ENCODE measurements at regions not wholly inside any gene's neighbourhood (a gene's known extent, or its start where the extent isn't known, plus 50 kb on each side); places are given as distances from the start of the nearest gene placed in this dataset.

DNA sequence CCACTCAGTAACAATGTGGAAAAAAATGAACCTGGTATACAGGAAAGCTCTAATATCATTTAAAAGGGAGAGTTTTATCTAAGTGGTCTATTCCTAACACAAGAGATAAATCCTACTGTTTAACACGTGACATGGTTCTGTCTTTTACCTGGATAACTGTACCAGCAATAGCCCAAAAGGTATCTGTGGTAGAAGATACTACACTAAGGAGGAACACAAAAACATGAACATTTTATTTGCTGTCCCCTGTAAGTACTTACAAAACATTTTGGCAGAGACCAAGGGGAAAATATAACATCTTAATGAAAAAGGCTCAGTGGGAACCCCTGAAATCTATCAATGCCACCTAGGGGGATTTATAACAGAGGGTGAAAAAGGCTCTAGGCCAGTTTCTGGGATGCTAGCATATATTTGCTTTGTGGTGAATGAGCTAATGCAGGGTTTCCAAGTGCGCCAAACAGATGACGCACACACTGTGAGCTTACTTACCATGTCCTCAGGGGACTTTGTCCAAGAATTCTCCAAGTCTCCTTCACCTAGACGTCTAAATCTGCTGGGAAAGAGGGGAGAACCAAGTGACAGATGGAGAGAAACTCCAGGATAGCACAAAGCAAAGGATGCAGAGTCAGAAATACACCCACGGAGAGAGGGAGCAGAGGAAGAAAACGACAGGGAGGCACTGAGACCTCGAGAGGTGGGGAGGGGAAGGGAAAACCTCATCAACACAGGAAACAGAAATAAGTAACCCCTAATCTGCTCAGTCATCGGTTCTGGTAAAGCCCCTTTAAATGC, 112.5 kb upstream of the PRNP start (continued):
- TF ChIP-seq CHD4 (IDR thresholded peaks at IDR 0.05; ENCODE audit: borderline replicate concordance) (no peak), POLR2A (IDR thresholded peaks at IDR 0.05; ENCODE audit: low read length) (no peak), ESRRA (IDR thresholded peaks at IDR 0.05; ENCODE audit: borderline replicate concordance, low read length) (no peak), TP53 (CRISPR knock-in tag; IDR thresholded peaks at IDR 0.05) (no peak), TFCP2L1 (CRISPR knock-in tag; IDR thresholded peaks at IDR 0.05) (no peak), HEYL (CRISPR knock-in tag; IDR thresholded peaks at IDR 0.05) (peak; percentile 75; the same call in 1 of the 2 replicates), EP300 (IDR thresholded peaks at IDR 0.05) (peak; percentile 84 to 92; a peak in 4 of 5 replicates), BCL3 (IDR thresholded peaks at IDR 0.05) (peak; percentile 45; the same call in 1 of the 3 replicates), RCOR1 (IDR thresholded peaks at IDR 0.05; ENCODE audit: low read depth, low read length) (no peak), NPAS2 (CRISPR knock-in tag; IDR thresholded peaks at IDR 0.05; ENCODE audit: borderline replicate concordance) (no peak), SREBF2 (IDR thresholded peaks at IDR 0.05) (no peak), HOXB5 (CRISPR knock-in tag; IDR thresholded peaks at IDR 0.05) (peak; percentile 91), ZC3H11A (IDR thresholded peaks at IDR 0.05) (no peak), RNF2 (IDR thresholded peaks at IDR 0.05; ENCODE audit: borderline replicate concordance, low read depth) (no peak), HES2 (IDR thresholded peaks at IDR 0.05) (no peak), RAD21 (conservative IDR thresholded peaks at IDR 0.05 in 1 of 2, IDR thresholded peaks at IDR 0.05 in 1 of 2) (peak; percentile 29 to 71), GATA3 (IDR thresholded peaks at IDR 0.05; ENCODE audit: borderline replicate concordance) (peak; percentile 96), JUNB (IDR thresholded peaks at IDR 0.05) (peak; percentile 88), EHMT2 (IDR thresholded peaks at IDR 0.05; ENCODE audit: low read depth) (no peak), BHLHE40 (IDR thresholded peaks at IDR 0.05; ENCODE audit: low read depth, low read length) (no peak), PHF8 (IDR thresholded peaks at IDR 0.05; ENCODE audit: borderline replicate concordance, low read depth) (no peak), CEBPB (IDR thresholded peaks at IDR 0.05) (peak in 1 of 2 experiments; percentile 84; a peak in 2 of 4 replicates), E2F6 (IDR thresholded peaks at IDR 0.05; ENCODE audit: borderline replicate concordance, low read depth) (no peak), FOSL2 (IDR thresholded peaks at IDR 0.05) (peak; percentile 49; the same call in 1 of the 2 replicates), FOSL2 (CRISPR knock-in tag; IDR thresholded peaks at IDR 0.05) (peak; percentile 87), HDAC2 (IDR thresholded peaks at IDR 0.05) (no peak), EHF (CRISPR knock-in tag; IDR thresholded peaks at IDR 0.05) (0 out of 2 replicates have a peak, but pooled peaks have one; percentile 35), FOSB (CRISPR knock-in tag; IDR thresholded peaks at IDR 0.05) (no peak)
- TF ChIP-seq, protein P1, sequence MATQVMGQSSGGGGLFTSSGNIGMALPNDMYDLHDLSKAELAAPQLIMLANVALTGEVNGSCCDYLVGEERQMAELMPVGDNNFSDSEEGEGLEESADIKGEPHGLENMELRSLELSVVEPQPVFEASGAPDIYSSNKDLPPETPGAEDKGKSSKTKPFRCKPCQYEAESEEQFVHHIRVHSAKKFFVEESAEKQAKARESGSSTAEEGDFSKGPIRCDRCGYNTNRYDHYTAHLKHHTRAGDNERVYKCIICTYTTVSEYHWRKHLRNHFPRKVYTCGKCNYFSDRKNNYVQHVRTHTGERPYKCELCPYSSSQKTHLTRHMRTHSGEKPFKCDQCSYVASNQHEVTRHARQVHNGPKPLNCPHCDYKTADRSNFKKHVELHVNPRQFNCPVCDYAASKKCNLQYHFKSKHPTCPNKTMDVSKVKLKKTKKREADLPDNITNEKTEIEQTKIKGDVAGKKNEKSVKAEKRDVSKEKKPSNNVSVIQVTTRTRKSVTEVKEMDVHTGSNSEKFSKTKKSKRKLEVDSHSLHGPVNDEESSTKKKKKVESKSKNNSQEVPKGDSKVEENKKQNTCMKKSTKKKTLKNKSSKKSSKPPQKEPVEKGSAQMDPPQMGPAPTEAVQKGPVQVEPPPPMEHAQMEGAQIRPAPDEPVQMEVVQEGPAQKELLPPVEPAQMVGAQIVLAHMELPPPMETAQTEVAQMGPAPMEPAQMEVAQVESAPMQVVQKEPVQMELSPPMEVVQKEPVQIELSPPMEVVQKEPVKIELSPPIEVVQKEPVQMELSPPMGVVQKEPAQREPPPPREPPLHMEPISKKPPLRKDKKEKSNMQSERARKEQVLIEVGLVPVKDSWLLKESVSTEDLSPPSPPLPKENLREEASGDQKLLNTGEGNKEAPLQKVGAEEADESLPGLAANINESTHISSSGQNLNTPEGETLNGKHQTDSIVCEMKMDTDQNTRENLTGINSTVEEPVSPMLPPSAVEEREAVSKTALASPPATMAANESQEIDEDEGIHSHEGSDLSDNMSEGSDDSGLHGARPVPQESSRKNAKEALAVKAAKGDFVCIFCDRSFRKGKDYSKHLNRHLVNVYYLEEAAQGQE (IDR thresholded peaks at IDR 0.05) = no peak
- TF ChIP-seq, protein P2, sequence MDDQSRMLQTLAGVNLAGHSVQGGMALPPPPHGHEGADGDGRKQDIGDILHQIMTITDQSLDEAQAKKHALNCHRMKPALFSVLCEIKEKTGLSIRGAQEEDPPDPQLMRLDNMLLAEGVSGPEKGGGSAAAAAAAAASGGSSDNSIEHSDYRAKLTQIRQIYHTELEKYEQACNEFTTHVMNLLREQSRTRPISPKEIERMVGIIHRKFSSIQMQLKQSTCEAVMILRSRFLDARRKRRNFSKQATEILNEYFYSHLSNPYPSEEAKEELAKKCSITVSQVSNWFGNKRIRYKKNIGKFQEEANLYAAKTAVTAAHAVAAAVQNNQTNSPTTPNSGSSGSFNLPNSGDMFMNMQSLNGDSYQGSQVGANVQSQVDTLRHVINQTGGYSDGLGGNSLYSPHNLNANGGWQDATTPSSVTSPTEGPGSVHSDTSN (IDR thresholded peaks at IDR 0.05) = peak; percentile 72; the same call in 1 of the 2 replicates
- TF ChIP-seq, protein P3, sequence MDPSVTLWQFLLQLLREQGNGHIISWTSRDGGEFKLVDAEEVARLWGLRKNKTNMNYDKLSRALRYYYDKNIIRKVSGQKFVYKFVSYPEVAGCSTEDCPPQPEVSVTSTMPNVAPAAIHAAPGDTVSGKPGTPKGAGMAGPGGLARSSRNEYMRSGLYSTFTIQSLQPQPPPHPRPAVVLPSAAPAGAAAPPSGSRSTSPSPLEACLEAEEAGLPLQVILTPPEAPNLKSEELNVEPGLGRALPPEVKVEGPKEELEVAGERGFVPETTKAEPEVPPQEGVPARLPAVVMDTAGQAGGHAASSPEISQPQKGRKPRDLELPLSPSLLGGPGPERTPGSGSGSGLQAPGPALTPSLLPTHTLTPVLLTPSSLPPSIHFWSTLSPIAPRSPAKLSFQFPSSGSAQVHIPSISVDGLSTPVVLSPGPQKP (IDR thresholded peaks at IDR 0.05; ENCODE audit: low read depth, low read length) = no peak
- TF ChIP-seq, protein P4, sequence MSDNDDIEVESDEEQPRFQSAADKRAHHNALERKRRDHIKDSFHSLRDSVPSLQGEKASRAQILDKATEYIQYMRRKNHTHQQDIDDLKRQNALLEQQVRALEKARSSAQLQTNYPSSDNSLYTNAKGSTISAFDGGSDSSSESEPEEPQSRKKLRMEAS (IDR thresholded peaks at IDR 0.05) = peak; percentile 70
- TF ChIP-seq, protein P5, sequence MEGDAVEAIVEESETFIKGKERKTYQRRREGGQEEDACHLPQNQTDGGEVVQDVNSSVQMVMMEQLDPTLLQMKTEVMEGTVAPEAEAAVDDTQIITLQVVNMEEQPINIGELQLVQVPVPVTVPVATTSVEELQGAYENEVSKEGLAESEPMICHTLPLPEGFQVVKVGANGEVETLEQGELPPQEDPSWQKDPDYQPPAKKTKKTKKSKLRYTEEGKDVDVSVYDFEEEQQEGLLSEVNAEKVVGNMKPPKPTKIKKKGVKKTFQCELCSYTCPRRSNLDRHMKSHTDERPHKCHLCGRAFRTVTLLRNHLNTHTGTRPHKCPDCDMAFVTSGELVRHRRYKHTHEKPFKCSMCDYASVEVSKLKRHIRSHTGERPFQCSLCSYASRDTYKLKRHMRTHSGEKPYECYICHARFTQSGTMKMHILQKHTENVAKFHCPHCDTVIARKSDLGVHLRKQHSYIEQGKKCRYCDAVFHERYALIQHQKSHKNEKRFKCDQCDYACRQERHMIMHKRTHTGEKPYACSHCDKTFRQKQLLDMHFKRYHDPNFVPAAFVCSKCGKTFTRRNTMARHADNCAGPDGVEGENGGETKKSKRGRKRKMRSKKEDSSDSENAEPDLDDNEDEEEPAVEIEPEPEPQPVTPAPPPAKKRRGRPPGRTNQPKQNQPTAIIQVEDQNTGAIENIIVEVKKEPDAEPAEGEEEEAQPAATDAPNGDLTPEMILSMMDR (IDR thresholded peaks at IDR 0.05) = no peak; the same call in 2 of the 3 replicates

Measured in A549 (cell line).